ENCODE measurements at regions not wholly inside any gene's neighbourhood (a gene's known extent, or its start where the extent isn't known, plus 50 kb on each side); places are given as distances from the start of the nearest gene placed in this dataset.
"Not testable (repeated sequence)": the region's sequence is repeated elsewhere in the genome, so short reads cannot be mapped to it uniquely, and the experiment has no call there.

DNA sequence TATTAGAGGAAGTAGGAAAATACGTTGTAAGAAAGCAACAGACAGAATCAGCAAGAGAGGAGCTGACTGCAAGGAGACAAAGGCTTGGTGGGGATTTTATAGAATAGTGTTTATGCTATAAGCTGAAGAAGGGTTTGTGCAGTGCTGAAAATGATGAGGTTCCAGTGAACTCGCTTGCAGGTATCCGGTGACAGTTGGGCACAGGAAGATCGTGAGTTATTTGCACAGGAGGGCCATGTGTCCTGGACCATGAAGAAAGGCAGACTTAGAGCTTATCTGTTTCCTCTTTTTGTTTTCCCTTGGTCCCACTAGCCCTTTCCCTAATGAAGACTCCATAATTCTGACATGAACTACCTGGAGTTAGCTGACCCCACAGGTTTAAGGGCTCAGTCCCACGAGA, 61.4 kb downstream of the NXNL2 start:
- no peak for DNase-seq (ENCODE audit: low spot score)

DNA sequence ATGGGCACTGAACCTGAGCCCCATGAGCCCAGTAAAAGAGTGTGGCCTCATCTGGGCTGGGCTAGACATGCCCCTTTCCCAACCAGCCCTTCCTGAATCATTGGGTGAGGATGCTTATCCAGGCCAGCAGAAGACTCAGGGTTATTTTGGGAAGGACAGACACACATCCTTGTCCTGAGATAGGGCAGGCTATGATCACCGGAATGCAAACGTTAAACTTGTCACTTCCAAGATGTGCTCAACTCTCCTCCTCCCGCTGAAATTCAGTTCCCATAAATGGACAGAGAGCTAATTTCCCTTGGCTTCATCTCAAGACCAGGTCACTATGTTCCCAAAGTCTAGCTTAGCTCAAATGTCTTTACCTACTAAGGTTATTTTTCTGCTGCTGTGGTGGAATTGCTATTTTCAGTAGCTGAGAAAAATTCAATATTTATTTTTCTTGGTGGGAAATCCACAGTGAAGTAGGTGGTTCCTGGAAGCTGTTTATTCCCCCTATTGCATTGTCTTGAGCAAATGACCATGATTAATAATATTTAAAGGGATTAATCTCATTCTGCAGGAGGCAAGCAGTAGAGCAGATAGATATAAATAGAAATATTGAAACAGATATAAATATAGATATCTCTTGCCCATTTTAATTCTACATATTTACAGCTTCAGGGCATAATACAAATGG, 70.0 kb downstream of the NXNL2 start:
- no peak for DNase-seq (ENCODE audit: low spot score)

DNA sequence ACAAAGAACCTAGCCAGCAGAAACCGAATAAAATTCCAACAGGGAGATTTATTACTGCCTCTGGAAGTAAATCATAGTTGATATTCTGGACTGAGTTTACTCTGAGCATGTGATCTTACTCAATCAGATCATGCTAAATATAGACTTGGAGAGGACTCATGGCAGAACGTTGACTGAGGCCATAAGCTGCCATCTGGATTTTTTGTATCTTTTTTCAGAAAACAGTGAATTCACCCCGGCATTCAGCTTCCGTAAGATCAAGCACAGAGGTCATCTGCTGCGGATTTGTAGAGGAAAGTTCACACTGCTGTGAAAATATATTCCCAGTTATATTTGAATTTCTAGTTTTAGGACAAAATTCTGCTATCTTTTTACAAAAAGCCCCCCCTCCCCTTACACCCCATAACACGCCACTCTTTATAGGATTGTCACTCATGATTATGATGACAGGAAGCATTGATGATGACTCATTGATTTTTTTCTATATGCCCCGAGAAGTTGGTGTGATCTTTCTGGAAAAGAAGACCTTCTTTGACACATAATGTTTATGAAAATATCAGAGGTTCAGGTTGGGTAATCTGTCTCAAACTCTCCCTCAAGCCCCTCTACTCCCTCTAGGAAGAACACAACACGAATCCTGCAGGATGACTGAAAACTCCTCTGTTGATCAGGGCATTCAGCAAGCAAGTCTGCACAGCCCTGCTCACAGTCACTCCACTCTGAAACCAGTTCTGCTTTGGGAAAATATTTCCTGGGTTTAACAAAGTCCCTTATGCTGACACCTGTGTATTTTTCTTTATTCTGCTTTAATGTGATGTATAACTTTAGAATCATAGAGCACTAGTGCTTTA, 70.8 kb downstream of the NXNL2 start:
- DNase-seq (ENCODE audit: low spot score): no peak

DNA sequence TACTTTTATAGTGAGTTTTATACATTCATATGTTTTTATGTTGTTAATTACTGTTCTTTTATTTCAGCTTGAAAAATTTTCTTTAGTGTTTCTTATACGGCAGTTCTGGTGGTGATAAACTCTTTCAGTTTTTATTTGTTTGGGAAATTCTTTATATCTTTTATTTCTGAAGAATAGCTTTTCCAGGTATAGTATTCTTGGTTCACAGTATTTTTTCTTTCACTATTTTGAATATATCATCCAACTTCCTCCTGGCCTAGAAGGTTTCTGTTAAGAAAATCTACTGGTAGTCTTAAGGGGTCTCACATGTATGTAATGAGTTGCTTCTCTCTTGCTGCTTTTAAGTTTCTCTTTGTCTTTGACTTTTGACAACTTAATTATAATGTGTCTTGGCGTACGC, 79.4 kb downstream of the NXNL2 start:
- no peak for DNase-seq (ENCODE audit: low spot score)

DNA sequence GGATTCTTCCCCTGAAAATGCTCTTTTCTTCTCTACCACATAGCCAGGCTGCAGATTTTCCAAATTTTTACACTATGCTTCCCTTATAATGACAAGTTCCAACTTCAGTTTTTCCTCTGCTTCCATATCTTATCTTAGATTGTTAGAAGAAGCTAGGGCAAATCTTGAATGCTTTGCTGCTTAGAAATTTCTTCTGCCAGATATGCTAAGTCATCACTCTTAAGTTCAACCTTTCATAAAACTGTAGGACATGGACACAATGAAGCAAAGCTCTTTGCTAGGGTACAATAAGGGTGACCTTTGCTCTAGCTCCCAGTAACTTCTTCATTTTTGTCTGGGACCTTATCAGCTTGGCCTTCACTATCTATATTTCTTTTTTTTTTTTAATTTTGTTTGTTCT, 88.7 kb downstream of the NXNL2 start:
- DNase-seq (ENCODE audit: low spot score): no peak

DNA sequence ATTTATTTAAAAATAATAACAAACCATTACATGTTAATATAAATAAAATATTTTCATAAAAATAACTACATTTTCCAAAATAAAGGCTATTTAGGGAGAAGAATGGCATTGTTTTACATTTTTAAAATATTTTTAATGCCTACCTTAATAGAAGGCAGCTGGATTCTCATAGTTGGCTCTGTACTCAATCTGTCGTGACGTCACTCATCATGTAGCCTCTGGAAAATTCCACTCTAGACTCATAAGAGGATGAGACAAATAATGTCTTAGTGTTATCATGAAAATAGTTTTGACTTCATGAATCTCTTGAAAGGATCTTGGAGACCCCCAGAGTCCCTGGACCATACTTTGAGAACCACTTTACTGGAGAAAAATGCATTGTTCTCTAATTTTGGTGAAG, 93.1 kb downstream of the NXNL2 start:
- DNase-seq (ENCODE audit: low spot score): no peak

DNA sequence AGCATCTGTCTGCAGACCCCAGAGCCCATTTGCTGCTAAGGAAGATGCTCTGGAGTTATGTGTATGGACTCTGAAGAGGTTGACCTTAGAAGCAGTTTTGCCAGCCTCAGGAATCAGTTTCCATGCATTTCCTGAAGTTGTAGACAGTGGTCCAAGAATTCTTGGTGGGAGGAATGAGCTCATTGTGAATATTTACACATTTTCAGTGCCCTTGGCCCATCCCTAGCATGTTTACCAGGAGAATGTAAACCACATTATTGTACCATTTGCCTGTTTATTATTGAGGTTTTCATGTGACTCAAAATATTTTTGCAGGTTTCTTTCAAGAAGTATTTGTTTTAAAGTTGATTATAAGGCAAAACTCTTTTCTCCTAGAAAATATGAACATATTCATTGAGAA, 93.8 kb downstream of the NXNL2 start:
- no peak for DNase-seq (ENCODE audit: low spot score)

DNA sequence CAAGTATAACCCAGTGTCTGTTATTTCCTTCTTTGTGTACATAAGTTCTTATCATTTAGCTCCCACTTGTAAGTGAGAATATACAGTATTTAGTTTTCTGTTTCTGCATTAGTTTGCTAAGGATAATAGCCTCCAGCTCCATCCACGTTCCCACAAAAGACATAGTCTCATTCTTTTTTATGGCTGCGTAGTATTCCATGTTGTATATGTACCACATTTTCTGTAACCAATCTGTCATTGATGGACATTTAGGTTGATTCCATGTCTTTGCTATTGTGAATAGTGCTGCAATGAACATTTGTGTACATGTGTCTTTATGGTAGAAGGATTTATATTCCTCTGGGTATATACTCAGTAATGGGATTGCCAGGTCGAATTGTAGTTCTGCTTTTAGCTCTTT, 95.6 kb downstream of the NXNL2 start:
- DNase-seq (ENCODE audit: low spot score): not testable (repeated sequence)

DNA sequence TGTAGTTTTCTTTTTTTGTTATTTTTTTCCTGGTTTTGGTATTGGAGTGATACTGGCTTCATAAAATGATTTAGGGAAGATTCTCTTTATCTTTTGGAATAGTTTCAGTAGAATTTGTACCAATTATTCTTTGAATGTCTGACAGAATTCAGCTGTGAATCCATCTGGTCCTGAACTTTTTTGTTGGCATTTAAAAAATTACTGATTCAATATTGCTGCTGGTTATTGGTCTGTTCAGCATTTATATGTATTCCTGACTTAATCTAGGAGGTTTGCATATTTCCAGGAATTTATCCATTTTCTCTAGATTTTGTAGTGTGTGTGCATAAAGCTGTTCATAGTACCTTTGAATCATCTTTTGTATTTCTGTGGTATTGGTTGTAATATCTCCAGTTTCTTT, 100.2 kb downstream of the NXNL2 start:
- no peak for DNase-seq (ENCODE audit: low spot score)

DNA sequence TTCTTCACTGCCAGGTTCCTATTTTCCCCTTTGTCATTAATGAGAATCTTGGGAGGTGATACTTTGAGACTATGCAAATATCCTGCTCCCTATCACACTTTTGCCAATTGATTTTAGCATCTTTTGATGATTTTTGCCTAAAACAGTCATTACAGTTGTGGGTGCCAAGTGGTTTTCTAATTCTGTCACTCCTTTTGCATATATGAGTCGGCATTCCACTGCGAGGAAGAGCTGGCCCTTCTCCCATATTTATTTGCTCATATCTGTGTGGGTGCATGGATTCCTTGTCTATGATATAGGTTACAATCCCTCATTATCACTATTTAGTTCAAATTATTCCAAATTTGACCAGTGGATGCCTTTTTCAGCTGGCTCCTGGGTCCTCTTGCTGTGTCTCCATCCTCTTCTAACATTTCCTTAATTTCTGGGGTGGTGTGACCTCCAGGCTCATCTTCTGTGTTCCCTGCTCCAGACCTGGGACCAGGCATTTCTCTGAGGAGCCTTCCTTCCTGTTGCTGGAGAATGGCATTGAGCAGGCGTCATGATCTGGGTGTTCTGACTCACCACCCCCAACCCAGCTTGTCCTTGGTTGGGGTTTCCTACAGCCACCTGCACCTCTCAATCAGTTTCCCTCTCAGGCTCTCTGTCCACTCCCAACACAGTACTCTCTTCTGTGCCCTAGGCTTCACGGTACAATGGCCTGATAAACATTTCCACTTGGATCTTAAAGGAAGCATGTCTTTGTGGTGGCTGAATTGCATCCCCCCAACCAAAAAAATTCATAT, 106.7 kb downstream of the NXNL2 start:
- no peak for DNase-seq (ENCODE audit: low spot score)

DNA sequence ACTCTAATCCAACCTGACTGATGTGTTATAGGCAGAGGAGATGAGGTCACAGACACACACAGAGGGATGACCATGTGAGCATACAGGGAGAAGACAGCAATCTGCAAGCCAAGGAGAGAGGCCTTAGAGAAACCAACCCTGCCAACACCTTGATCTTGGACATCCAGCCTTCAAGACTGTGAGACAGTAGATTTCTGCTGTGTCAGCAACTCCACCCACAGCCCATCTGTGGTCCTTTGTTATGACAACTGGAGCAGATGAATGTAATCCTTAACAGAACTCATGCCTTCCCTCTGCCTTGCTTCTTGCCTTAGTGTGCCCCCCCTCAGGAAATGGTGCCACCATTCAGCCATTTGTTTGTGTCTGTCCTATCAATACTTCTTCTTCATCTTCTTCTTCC, 107.4 kb downstream of the NXNL2 start:
- no peak for DNase-seq (ENCODE audit: low spot score)

DNA sequence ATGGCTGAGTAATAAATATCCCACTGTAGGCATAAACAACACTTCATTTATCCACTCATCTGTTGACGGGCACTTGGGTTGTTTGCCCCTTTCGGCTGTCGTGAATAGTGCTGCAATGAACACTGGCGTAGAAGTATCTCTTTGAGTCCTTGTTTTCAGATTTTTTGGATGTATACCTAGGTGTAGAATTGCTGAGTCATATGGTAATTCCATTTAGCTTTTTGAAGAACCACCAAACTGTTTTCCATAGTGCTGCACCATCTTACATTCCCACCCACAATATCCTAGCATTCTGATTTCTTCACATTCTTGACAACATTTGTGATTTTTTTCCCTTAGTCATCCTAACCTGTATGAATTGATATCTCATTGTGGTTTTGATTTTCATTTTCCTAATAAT, 109.0 kb downstream of the NXNL2 start:
- no peak for DNase-seq (ENCODE audit: low spot score)

DNA sequence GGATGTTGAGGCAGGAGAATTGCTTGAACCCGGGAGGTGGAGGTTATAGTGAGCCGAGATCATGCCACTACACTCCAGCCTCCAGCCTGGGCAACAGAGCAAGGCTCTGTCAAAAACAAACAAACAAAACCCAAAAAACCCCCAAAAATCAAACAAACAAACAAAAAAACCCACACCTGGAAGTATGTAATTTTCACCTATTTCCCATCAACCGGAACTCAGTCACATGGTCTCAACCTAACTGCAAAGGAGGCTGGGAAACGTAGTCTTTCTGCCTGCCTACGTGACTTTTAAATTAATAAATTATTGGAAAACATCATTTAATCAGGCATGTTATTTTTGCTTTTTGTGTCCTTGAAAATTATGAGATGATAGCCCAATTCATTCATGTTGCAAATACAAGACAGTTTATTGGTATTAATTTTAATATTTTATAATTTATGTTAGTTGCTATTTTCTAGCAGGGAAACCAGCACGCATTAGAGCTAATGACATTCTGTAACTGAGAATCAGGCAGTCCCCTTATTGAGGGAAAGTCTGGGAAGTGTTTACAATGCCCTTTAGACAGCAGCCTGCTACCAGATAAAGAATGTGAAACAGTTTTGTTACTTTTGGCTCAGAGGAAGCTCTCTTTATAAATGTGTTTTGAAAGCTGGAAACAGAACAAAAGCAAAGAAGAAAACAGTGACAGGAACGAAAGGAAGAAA, 110.3 kb downstream of the NXNL2 start:
- DNase-seq (ENCODE audit: low spot score): no peak

DNA sequence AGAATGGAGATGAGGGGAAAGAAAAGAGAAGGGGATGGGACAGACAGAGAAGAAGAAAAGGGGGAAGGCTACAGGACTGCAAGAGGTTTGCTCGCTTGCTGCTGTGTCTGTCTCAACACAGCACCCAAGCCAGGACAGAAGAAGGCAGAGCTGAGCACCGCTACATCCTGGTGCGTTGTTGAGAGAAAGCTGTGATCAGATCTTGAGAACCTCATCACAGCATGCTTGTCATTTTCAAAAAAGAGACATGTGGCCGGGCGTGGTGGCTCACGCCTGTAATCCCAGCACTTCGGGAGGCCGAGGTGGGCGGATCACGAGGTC, 110.9 kb downstream of the NXNL2 start:
- no peak for DNase-seq (ENCODE audit: low spot score)

DNA sequence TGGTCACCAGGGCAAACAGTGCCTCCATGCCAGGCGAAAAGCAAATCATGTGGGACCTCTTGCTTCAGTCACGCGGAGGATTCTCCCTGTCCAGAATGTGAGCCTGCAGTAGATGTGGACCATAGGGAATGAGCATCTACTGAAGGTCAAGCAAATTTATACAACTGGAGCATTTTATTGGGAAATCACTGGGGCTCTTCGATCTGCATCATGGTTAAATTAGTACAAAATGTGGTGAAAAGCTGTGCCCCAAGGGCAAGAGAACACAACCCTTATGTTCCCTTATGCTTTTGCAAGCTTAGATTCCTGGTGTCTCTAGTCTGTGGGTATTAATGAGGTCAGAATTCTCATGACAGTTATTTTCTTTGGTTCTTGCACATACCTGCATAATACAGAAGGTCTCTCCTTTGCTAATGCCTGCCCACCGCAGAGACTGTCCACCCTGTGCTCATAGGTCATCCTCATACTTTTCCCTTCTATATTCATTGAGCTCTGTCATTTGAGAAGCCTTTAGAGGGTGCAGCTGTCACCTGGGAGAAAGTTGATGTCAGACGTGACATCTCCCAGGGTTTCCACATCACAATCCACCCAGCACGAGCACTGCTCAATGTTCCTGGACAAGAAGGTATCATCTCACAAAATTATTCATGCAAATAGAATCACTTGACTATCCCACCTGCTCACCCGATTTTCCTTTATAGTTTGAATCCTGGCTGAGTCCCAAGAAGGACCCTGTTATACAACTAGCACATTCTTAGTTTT, 111.7 kb downstream of the NXNL2 start:
- DNase-seq (ENCODE audit: low spot score): no peak

DNA sequence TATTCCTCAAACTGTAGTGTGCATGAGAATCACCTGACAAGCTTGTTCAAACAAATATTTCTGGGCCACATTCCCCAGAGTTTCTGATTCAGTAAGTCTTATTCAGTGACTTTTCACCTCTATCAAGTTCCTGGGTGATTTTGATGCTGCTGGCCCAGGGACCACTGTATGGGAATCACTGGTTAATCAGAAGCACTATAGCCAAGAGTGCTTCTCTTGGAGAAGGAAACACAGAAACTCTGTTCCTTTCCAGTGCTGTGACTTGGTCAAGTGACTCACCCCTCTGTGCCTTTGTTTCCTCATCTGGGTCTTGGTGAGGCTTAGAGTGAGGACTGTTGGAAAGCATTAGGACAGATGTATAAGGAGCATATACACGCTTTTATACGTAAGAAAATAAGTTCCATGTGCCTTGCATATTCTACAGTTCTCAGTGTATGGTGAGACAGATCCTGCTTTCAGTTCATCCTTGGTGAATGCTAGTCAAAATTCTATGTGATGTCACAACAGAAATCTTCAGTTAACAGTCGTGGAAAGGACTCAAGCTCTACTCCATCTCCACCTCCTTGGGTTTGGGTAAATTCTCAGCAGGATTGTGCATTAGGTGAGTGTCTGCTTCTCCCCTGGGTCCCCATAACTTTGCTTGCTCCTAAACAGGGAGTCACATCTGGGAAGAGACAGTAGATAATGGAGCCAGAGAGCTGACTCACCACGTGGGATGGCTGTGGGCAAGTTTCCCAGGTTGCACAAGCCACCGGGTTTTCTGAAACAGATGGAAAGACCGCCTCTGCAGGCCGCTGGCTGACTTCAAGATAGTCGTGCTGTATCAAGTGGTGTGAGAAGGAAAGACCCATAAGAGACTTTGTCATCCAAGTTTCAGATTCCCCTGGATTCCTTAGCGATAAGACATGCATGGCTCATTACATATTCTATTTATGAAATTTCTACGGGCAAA, 117.0 kb downstream of the NXNL2 start:
- DNase-seq (ENCODE audit: low spot score): no peak

DNA sequence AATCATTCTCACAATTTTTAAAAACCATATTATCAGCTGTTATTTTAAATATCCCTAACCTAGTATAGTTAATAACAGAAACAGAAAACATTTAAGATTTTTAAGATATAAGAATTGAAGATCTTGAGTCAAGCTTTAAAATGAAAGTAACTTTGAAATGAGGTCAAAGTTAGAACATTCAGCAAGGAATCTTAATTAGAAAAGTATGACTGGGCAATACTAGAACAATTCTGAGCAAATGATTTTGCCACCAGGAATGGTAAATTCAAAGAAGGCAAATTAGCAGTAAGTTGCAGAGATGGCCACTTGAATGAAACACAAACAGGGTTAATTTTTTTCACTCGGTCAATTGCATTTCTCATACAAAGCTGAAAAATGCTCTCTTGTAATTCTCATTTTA, 117.9 kb downstream of the NXNL2 start:
- no peak for DNase-seq (ENCODE audit: low spot score)

DNA sequence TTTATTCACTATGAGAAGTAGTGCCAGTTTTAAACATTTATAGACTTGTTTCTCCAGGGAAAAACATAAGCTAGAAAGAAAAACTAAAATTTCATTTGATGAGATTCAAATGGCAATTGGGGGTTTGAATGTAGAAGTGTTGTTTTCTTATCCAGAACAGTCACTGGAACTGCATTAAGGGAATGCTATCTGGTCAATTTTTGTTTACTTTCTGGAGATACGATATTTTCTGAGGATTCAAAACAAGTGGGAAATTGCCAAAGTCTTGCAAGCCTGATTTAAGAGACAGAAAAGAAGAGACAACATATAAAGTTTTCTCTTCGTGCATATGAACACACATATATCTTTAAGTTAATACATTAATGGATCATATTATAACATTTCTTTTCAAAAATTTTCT, 118.4 kb downstream of the NXNL2 start:
- DNase-seq (ENCODE audit: low spot score): no peak

DNA sequence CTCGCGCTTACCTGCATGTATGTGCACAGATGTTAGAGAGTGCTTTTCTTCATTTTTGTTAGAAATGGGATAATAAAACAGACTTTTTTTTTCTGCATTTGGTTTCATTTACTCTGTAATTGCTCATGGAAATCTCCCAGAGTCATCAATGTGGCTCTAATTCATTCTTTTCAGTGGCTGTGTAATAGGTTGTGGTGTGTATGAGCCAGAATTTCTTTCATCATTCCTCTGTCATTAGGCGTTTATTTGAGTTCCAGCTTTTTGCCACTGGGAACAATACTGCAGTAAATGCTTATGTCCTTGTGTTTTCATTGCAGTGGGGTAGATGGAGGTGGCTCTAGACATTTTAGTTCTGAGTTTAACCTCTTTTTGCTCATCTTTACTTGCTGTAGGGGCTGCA, 118.9 kb downstream of the NXNL2 start:
- no peak for DNase-seq (ENCODE audit: low spot score)

DNA sequence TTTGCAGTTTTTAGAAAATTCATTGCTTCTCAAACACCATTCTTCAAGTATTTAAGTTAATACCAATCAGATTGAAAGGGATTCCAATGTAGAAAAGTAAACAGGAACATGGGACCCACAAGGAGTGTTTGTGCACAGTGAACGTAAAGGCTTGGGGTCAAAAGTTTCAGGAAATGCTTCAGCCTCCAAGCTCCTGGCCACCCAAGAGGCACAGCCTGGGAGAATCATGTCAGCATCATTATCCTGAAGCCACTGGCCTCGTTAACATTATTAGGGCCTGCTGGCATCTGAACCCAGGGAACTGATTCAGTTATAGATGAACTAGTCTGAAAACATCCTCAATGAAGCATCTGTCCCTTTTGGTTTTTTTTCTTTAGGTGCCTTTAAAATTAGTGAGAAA, 122.9 kb downstream of the NXNL2 start:
- no peak for DNase-seq (ENCODE audit: low spot score)

All from ecto neural progenitor cell (in vitro differentiated cells).